HEK293T (cell line): ENCODE measurements at regions not wholly inside any gene's neighbourhood (a gene's known extent, or its start where the extent isn't known, plus 50 kb on each side); places are given as distances from the start of the nearest gene placed in this dataset.

Experiments used
- CTCF ChIA-PET: fragments of 350-600 bp; formaldehyde crosslinking; extraction: SDS; loops from one replicate; lab custom pipeline; 2021; ENCODE audit warnings: antibody characterized with exemption, inconsistent platforms; lab: Yijun Ruan, JAX
- POLR2A ChIA-PET: fragments of 350-600 bp; formaldehyde crosslinking; extraction: SDS; loops from one replicate; lab custom pipeline; 2020; ENCODE audit warnings: antibody characterized with exemption, inconsistent platforms; lab: Yijun Ruan, JAX
- DNase-seq: peaks from one replicate; pipeline ENCODE4 v3.0.0; 2012; ENCODE audit warnings: mixed read lengths; ENCODE audit errors: extremely low spot score
- ARNT ChIP-seq: fragments of 450-650 bp; IDR thresholded peaks from 2 replicates; pipeline ENCODE4 v1.6.1; 2017; ENCODE audit warnings: mild to moderate bottlenecking
- BHLHE40 ChIP-seq: fragments of 450-650 bp; IDR thresholded peaks from 2 replicates; pipeline ENCODE4 v1.6.1; 2016; ENCODE audit warnings: mild to moderate bottlenecking, moderate library complexity, borderline replicate concordance
- CTBP1 ChIP-seq: fragments of 450-650 bp; IDR thresholded peaks from 2 replicates; pipeline ENCODE4 v1.6.1; 2016; ENCODE audit warnings: borderline replicate concordance
- ELF4 ChIP-seq: fragments of 450-650 bp; IDR thresholded peaks from 2 replicates; pipeline ENCODE4 v1.6.1; 2017; ENCODE audit warnings: antibody characterized with exemption
- FOXA1 ChIP-seq: fragments of 450-650 bp; IDR thresholded peaks from 2 replicates; pipeline ENCODE4 v1.6.1; 2016; ENCODE audit warnings: mild to moderate bottlenecking
- FOXK2 ChIP-seq: fragments of 450-650 bp; IDR thresholded peaks from 2 replicates; pipeline ENCODE4 v1.6.1; 2016; ENCODE audit warnings: mild to moderate bottlenecking
- FOXM1 ChIP-seq: fragments of 450-650 bp; IDR thresholded peaks from 2 replicates; pipeline ENCODE4 v1.6.1; 2017; ENCODE audit warnings: mild to moderate bottlenecking, borderline replicate concordance
- HDGF ChIP-seq: fragments of 450-650 bp; IDR thresholded peaks from 2 replicates; pipeline ENCODE4 v1.6.1; 2017; ENCODE audit warnings: antibody characterized with exemption, borderline replicate concordance
- L3MBTL2 ChIP-seq: fragments of 450-650 bp; conservative IDR thresholded peaks from 2 replicates; pipeline ENCODE4 v1.6.1; 2016; ENCODE audit warnings: mild to moderate bottlenecking
- LEF1 ChIP-seq: fragments of 450-650 bp; IDR thresholded peaks from 2 replicates; pipeline ENCODE4 v1.6.1; 2017; ENCODE audit warnings: mild to moderate bottlenecking, borderline replicate concordance
- NFRKB ChIP-seq: fragments of 450-650 bp; IDR thresholded peaks from 2 replicates; pipeline ENCODE4 v1.6.1; 2016; ENCODE audit warnings: mild to moderate bottlenecking, moderate library complexity
- SP1 ChIP-seq: fragments of 450-650 bp; IDR thresholded peaks from 2 replicates; pipeline ENCODE4 v1.6.1; 2017
- SUZ12 ChIP-seq: fragments of 450-650 bp; IDR thresholded peaks from 2 replicates; pipeline ENCODE4 v1.6.1; 2016; ENCODE audit warnings: mild to moderate bottlenecking
- TARDBP ChIP-seq: fragments of 450-650 bp; IDR thresholded peaks from 2 replicates; pipeline ENCODE4 v1.6.1; 2016
- ZNF384 ChIP-seq: fragments of 450-650 bp; IDR thresholded peaks from 2 replicates; pipeline ENCODE4 v1.6.1; 2016
- TF ChIP-seq, protein P1 (sequence below): fragments of 450-650 bp; IDR thresholded peaks from 2 replicates; pipeline ENCODE4 v1.6.1; 2016

- TF ChIP-seq, protein P1, sequence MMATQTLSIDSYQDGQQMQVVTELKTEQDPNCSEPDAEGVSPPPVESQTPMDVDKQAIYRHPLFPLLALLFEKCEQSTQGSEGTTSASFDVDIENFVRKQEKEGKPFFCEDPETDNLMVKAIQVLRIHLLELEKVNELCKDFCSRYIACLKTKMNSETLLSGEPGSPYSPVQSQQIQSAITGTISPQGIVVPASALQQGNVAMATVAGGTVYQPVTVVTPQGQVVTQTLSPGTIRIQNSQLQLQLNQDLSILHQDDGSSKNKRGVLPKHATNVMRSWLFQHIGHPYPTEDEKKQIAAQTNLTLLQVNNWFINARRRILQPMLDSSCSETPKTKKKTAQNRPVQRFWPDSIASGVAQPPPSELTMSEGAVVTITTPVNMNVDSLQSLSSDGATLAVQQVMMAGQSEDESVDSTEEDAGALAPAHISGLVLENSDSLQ = no peak
- TF ChIP-seq ELF4 = no peak
- CTCF ChIA-PET = no interaction called here
- no peak for DNase-seq
- POLR2A ChIA-PET = no interaction called here
Measured at GRCh38 chr1:215501496-215501895, 65.6 kb upstream of the KCTD3 start.

DNA sequence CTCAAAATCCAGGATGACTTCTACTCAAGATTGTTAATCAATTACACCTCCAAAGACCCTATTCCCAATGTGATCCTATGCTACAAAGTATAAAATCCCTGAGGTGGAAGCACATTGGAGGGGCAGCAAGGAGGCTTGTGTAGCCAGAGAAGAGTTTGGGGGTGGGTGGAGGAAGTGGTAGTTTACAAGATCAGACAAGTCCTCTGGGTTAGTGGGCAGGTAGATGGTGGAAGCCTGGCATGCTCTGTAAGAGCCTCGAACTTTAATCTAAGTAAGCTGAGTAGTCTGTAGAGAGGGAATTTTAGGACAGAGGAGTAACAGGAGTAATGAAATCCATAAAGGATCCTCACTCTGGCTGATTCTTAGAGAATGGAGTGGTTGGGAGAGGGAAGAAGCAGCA lies 65.0 kb upstream of the KCTD3 start:
- DNase-seq = no peak
- ChIA-PET POLR2A (no interaction called here), CTCF (no interaction called here)
- no peak for TF ChIP-seq TARDBP
- TF ChIP-seq LEF1 = no peak
- no peak for TF ChIP-seq L3MBTL2
- TF ChIP-seq BHLHE40 = no peak
- TF ChIP-seq SP1 = no peak
- TF ChIP-seq ELF4 = no peak
- TF ChIP-seq, protein P1 = no peak
- TF ChIP-seq NFRKB = no peak
- TF ChIP-seq FOXK2 = no peak
- no peak for TF ChIP-seq ARNT
- TF ChIP-seq FOXA1 = no peak
- no peak for TF ChIP-seq ZNF384
- no peak for TF ChIP-seq FOXM1
- no peak for TF ChIP-seq HDGF
- no peak for TF ChIP-seq SUZ12
- TF ChIP-seq CTBP1 = no peak

- TF ChIP-seq, protein P1 = no peak
- DNase-seq = no peak
- CTCF ChIA-PET = no interaction called here
- POLR2A ChIA-PET = no interaction called here
Measured at GRCh38 chr1:215507119-215507518, 60.0 kb upstream of the KCTD3 start.

DNA sequence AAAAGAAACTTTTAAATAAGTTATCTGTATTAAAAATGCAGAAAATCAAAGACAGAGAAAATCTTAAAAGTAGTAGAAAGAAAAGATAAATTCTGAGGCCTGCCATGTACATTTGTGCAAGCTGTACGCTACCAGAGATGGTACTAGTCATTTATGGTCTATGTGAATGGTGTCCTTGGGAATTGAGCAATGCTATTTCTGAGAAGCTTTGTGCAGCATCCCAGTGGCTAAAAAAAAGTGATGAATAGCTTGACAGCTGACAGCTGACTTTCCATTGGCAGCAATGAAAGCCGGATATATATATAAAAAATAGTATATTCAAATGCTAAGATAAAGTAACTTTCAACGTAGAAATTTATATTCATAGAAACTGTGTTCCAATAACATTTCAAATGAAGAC lies 58.8 kb upstream of the KCTD3 start:
- TF ChIP-seq, protein P1 = no peak
- TF ChIP-seq FOXM1 (no peak), ELF4 (no peak), FOXA1 (no peak), SP1 (no peak), TARDBP (no peak)
- POLR2A ChIA-PET = no interaction called here
- CTCF ChIA-PET = no interaction called here
- DNase-seq = no peak
